ENCODE measurements at regions not wholly inside any gene's neighbourhood (a gene's known extent, or its start where the extent isn't known, plus 50 kb on each side); places are given as distances from the start of the nearest gene placed in this dataset.

- Mint-ChIP-seq H3K4me3 (no peak overlapping the region), H3K27me3 (peaks cover 17% of the 10 kb centered on the region), H3K27ac (no peak overlapping the region), H3K9me3 (no peaks in the 10 kb centered on the region), H3K36me3 (ENCODE audit: low read depth) (no peaks in the 10 kb centered on the region), H3K4me1 (peaks cover 33% of the 10 kb centered on the region)
- DNase-seq, result no peak
- no peak for ATAC-seq (ENCODE audit: low read depth)
- intact Hi-C loops (cut with micrococcal nuclease), result no loop called here
- no peak for TF ChIP-seq CTCF (IDR thresholded peaks at IDR 0.05)
- ChIA-PET POLR2A (interaction anchor here (0.6 to 1.4 kb wide), 4 partner anchors 16 to 107 kb away, joined by 3 to 4 read pairs (median 3); no protein-coding TSS in a partner anchor), CTCF (interaction anchor here (1.0 to 6.6 kb wide), 3 partner anchors 47 to 150 kb away, joined by 3 to 36 read pairs (median 7); no protein-coding TSS in a partner anchor)
Measured at GRCh38 chr14:76921088-76921399, 94.8 kb downstream of the LRRC74A start.

DNA sequence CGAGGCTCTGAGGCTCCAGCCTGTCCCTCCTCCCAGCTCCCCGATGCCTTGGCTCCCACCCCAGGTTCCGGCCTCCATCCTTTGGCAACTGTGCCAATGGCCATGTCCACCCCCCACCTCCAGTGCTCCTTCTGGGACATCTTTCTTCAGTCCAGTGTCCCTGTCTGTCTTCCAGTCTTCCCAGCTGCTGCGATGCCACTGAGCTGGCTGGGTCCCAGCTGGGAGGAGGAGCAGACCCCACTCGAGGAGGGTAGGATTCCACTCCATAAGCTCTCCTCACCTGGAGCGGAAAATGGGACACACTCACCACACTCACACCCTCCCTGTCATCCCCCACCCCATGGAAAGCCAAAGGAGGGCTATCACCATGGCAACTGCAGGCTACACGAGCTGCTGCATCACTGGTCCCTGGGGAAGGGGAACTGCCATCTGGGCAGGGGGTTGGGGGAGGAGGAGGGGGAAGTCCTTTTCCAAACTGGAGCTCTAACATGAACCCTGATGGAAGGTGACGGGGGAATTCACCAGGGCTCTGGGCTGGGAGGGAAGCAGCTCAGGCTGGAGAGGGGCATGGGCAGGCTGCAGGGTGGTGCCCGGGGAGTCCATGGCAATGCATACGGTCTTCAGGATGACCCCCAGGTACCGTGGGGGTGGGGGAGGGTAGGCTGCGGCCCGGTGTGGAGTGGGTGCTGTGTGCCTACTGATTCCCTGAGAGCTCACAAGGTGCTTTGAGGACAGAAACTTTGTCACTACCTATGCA is 94.3 kb downstream of the LRRC74A start:
- intact Hi-C loops (cut with micrococcal nuclease), result no loop called here
- ATAC-seq (ENCODE audit: low read depth), result no peak
- peaks cover 29% of the 10 kb centered on the region for H3K4me1 Mint-ChIP-seq
- H3K27me3 Mint-ChIP-seq, result peaks cover 17% of the 10 kb centered on the region
- no peak for DNase-seq
- H3K9me3 Mint-ChIP-seq, result no peaks in the 10 kb centered on the region
- no peak overlapping the region for H3K4me3 Mint-ChIP-seq
- TF ChIP-seq CTCF (IDR thresholded peaks at IDR 0.05), result no peak
- POLR2A ChIA-PET, result interaction anchor here (0.6 to 1.4 kb wide), 8 partner anchors 14 to 120 kb away, joined by 3 to 12 read pairs (median 4); no protein-coding TSS in a partner anchor
- CTCF ChIA-PET, result interaction anchor here (1.2 to 6.6 kb wide), 2 partner anchors 47 to 150 kb away, joined by 7 to 36 read pairs; no protein-coding TSS in a partner anchor
- H3K36me3 Mint-ChIP-seq (ENCODE audit: low read depth), result no peaks in the 10 kb centered on the region
- H3K27ac Mint-ChIP-seq, result no peak overlapping the region

DNA sequence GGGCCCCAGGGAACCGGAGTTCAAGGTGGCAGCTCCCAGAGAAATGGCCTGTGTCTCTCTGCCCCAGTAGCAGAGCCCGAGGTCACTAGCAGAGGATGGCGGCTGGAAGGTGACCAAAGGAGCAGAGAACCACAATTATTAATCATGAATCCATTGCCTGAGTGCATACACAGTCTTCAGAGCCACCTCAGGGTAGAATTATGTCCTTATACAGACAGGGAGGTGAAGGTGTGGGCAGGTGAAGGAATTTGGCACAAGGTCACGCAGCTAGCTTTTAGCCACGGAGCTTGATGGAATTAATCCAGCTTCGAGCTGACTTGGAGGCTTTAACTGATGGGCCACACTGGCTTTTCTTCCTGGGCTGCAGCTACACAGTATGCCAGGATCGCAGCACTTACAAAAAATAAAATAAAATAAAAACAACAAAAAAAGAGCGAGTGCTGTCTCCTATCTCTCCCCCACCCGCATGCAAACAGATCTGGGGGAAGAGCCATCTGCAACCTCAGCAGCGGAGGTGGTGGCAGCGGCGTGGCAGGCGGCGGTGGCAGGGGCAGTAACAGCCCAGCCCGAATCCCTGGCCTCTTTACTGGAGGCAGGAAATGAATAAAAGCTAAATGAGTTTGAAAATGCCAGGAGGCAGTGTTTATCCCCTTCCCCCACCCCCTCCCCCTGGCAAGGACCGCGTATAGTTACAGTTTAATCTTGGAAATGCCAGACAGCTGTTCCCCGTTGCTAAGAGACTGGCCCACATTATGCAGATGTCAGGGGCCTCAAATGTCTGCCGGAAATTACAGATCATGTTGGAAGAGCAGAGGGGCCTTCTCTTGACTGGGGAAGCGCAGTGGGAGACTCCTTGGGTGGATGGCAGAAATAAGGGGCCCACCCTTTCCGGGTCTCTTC is 93.5 kb downstream of the LRRC74A start:
- H3K27me3 Mint-ChIP-seq, result peaks cover 17% of the 10 kb centered on the region
- DNase-seq, result no peak
- ATAC-seq (ENCODE audit: low read depth), result peak; percentile 42
- TF ChIP-seq CTCF (IDR thresholded peaks at IDR 0.05), result no peak
- no peaks in the 10 kb centered on the region for H3K9me3 Mint-ChIP-seq
- no peak overlapping the region for H3K27ac Mint-ChIP-seq
- ChIA-PET CTCF (interaction anchor here (1.2 to 6.6 kb wide), 3 partner anchors 46 to 151 kb away, joined by 7 to 36 read pairs (median 14); no protein-coding TSS in a partner anchor), POLR2A (interaction anchor here (0.6 to 1.4 kb wide), 4 partner anchors 15 to 121 kb away, joined by 3 to 12 read pairs (median 4); no protein-coding TSS in a partner anchor)
- H3K4me3 Mint-ChIP-seq, result peak overlapping the region; percentile 28
- no peaks in the 10 kb centered on the region for H3K36me3 Mint-ChIP-seq (ENCODE audit: low read depth)
- intact Hi-C loops (cut with micrococcal nuclease), result no loop called here
- H3K4me1 Mint-ChIP-seq, result peaks cover 29% of the 10 kb centered on the region

Data from activated B cell treated with CpG ODN at 0.5 μM for 24 hours (primary cell).